ENCODE measurements at regions not wholly inside any gene's neighbourhood (a gene's known extent, or its start where the extent isn't known, plus 50 kb on each side); places are given as distances from the start of the nearest gene placed in this dataset.

DNA sequence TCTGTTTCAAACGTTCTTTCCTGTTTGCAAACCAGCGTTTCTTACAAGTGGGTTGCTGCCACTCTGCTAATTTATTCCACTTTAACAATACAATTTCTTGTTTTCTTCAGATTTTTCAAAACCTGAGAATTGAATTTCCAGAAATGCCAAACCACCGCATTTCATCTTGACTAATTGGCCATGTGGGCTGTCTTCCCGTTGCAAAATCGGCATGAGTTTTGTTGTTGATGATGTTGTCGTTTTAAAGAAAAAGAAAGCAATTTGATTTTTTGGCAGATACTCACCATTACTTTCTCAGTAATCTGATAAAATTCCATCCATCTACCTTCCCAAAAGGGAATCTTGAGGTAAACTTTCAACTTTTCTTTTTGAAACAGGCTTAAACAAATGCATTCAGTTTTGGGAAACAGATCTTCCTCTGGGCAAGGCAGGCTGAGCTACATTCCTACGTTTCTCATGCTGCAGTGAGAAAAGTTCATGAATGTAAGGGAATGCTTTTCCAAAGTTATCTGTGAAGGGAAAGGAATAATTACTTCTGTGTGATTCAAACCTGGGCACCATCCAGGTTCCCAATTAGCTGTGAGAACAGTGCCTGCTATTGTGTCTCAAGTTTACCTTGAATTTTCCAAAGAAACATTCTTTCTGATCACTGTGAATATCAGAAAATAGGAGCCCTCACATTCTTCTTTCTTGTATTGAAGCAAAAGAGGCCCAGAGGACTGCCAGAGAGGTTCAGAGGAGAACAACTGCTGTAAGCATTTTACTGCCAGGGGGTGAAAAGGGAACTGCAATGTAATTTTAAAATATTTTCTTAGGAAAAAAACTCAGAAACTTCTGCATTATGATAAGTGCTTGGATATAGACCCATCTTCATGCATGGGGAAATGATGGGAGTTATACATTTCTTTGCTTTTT lies 100.7 kb upstream of the TUT7 start:
- TF ChIP-seq RARB (CRISPR knock-in tag; IDR thresholded peaks at IDR 0.05) (no peak), ZNF8 (CRISPR knock-in tag; IDR thresholded peaks at IDR 0.05) (no peak), SNAI2 (CRISPR knock-in tag; IDR thresholded peaks at IDR 0.05) (no peak), ZFP3 (CRISPR knock-in tag; IDR thresholded peaks at IDR 0.05) (no peak), ARNTL (CRISPR knock-in tag; IDR thresholded peaks at IDR 0.05; ENCODE audit: borderline replicate concordance, low read depth) (no peak), ESRRG (CRISPR knock-in tag; IDR thresholded peaks at IDR 0.05) (no peak), ZFP30 (CRISPR knock-in tag; IDR thresholded peaks at IDR 0.05) (no peak), CSDC2 (CRISPR knock-in tag; IDR thresholded peaks at IDR 0.05) (no peak)
- TF ChIP-seq, protein P1, sequence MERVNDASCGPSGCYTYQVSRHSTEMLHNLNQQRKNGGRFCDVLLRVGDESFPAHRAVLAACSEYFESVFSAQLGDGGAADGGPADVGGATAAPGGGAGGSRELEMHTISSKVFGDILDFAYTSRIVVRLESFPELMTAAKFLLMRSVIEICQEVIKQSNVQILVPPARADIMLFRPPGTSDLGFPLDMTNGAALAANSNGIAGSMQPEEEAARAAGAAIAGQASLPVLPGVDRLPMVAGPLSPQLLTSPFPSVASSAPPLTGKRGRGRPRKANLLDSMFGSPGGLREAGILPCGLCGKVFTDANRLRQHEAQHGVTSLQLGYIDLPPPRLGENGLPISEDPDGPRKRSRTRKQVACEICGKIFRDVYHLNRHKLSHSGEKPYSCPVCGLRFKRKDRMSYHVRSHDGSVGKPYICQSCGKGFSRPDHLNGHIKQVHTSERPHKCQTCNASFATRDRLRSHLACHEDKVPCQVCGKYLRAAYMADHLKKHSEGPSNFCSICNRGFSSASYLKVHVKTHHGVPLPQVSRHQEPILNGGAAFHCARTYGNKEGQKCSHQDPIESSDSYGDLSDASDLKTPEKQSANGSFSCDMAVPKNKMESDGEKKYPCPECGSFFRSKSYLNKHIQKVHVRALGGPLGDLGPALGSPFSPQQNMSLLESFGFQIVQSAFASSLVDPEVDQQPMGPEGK (CRISPR knock-in tag; IDR thresholded peaks at IDR 0.05; ENCODE audit: borderline replicate concordance), result no peak
- TF ChIP-seq, protein P2, sequence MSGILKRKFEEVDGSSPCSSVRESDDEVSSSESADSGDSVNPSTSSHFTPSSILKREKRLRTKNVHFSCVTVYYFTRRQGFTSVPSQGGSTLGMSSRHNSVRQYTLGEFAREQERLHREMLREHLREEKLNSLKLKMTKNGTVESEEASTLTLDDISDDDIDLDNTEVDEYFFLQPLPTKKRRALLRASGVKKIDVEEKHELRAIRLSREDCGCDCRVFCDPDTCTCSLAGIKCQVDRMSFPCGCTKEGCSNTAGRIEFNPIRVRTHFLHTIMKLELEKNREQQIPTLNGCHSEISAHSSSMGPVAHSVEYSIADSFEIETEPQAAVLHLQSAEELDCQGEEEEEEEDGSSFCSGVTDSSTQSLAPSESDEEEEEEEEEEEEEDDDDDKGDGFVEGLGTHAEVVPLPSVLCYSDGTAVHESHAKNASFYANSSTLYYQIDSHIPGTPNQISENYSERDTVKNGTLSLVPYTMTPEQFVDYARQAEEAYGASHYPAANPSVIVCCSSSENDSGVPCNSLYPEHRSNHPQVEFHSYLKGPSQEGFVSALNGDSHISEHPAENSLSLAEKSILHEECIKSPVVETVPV (CRISPR knock-in tag; IDR thresholded peaks at IDR 0.05), result no peak
- TF ChIP-seq, protein P3, sequence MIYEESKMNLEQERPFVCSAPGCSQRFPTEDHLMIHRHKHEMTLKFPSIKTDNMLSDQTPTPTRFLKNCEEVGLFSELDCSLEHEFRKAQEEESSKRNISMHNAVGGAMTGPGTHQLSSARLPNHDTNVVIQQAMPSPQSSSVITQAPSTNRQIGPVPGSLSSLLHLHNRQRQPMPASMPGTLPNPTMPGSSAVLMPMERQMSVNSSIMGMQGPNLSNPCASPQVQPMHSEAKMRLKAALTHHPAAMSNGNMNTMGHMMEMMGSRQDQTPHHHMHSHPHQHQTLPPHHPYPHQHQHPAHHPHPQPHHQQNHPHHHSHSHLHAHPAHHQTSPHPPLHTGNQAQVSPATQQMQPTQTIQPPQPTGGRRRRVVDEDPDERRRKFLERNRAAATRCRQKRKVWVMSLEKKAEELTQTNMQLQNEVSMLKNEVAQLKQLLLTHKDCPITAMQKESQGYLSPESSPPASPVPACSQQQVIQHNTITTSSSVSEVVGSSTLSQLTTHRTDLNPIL (CRISPR knock-in tag; IDR thresholded peaks at IDR 0.05; ENCODE audit: low read depth), result no peak
